ENCODE measurements at regions not wholly inside any gene's neighbourhood (a gene's known extent, or its start where the extent isn't known, plus 50 kb on each side); places are given as distances from the start of the nearest gene placed in this dataset.
"Not testable (repeated sequence)": the region's sequence is repeated elsewhere in the genome, so short reads cannot be mapped to it uniquely, and the experiment has no call there.

- Histone ChIP-seq H3F3A (ENCODE audit: insufficient read depth, low read length) (no peaks in the 10 kb centered on the region), H3K79me2 (ENCODE audit: low read length) (no peaks in the 10 kb centered on the region), H2AFZ (ENCODE audit: low read length) (no peak overlapping the region), H3K9me3 (replicated peaks; ENCODE audit: insufficient read depth, low read length) (no peaks in the 10 kb centered on the region), H4K20me1 (ENCODE audit: insufficient read depth, low read length) (no peaks in the 10 kb centered on the region), H3K9ac (ENCODE audit: low read length) (no peak overlapping the region), H3K27me3 (replicated peaks; ENCODE audit: insufficient read depth, low read length) (no peaks in the 10 kb centered on the region), H3K4me3 (ENCODE audit: low read length) (no peak overlapping the region), H3K4me2 (ENCODE audit: low read depth, low read length) (no peak overlapping the region), H3K36me3 (replicated peaks; ENCODE audit: insufficient read depth, low read length) (no peaks in the 10 kb centered on the region), H3K4me1 (ENCODE audit: low read length) (peaks cover 7% of the 10 kb centered on the region; the same call in 1 of the 2 replicates), H3K9me2 (replicated peaks; ENCODE audit: insufficient read depth, low read length) (no peaks in the 10 kb centered on the region), H3K27ac (ENCODE audit: low read length) (no peak overlapping the region)
- DNase-seq: no peak
- TF ChIP-seq EZH2phosphoT487 (IDR thresholded peaks at IDR 0.05; ENCODE audit: low read length) (no peak), EZH2 (optimal IDR thresholded peaks at IDR 0.05; ENCODE audit: low read depth, low read length) (no peak)
These were observed 182.8 kb downstream of the UTRN start for GRCh38 chr6:144467921-144468320.

GRCh38 chr6:144468709-144469108, 183.6 kb downstream of the UTRN start:
- no peaks in the 10 kb centered on the region for H3K79me2 ChIP-seq (ENCODE audit: low read length)
- TF ChIP-seq CTCF (IDR thresholded peaks at IDR 0.05; ENCODE audit: low read length): no peak
- TF ChIP-seq EZH2phosphoT487 (IDR thresholded peaks at IDR 0.05; ENCODE audit: low read length): no peak
- no peak for TF ChIP-seq EZH2 (optimal IDR thresholded peaks at IDR 0.05; ENCODE audit: low read depth, low read length)
- H4K20me1 ChIP-seq (ENCODE audit: insufficient read depth, low read length): no peaks in the 10 kb centered on the region
- no peaks in the 10 kb centered on the region for H3K27me3 ChIP-seq (replicated peaks; ENCODE audit: insufficient read depth, low read length)
- no peaks in the 10 kb centered on the region for H3K36me3 ChIP-seq (replicated peaks; ENCODE audit: insufficient read depth, low read length)
- no peak overlapping the region for H3K9ac ChIP-seq (ENCODE audit: low read length)
- H3K4me2 ChIP-seq (ENCODE audit: low read depth, low read length): no peak overlapping the region
- H3K4me3 ChIP-seq (ENCODE audit: low read length): no peak overlapping the region
- no peak for DNase-seq
- H3F3A ChIP-seq (ENCODE audit: insufficient read depth, low read length): no peaks in the 10 kb centered on the region
- H3K4me1 ChIP-seq (ENCODE audit: low read length): peaks cover 7% of the 10 kb centered on the region; the same call in 1 of the 2 replicates
- no peak overlapping the region for H2AFZ ChIP-seq (ENCODE audit: low read length)
- H3K27ac ChIP-seq (ENCODE audit: low read length): no peak overlapping the region
- H3K9me2 ChIP-seq (replicated peaks; ENCODE audit: insufficient read depth, low read length): no peaks in the 10 kb centered on the region
- no peaks in the 10 kb centered on the region for H3K9me3 ChIP-seq (replicated peaks; ENCODE audit: insufficient read depth, low read length)

DNA sequence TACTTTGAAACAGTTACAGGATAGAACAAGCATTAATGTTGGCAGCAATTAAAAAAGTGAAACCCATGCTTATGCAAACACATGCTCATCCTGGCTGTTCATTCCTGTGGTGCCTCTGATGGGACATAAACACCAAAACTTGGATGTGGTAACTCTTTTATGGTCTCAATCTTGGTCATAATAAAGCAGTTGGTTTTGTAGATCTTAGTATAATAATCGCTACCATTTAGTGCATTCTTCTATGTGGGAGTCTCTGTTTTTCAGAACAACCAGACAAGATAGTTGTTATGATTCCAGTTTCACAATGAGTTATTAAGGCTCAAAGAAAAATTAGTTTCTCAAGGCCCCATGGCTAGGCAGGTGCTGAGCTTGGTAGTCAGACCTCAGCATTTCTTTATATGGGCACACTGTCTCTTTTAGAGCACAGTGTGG, 184.0 kb downstream of the UTRN start:
- no peak overlapping the region for H3K4me3 ChIP-seq (ENCODE audit: low read length)
- H3K4me1 ChIP-seq (ENCODE audit: low read length): peaks cover 7% of the 10 kb centered on the region; the same call in 1 of the 2 replicates
- no peaks in the 10 kb centered on the region for H3K79me2 ChIP-seq (ENCODE audit: low read length)
- no peaks in the 10 kb centered on the region for H3K36me3 ChIP-seq (replicated peaks; ENCODE audit: insufficient read depth, low read length)
- H3K9me2 ChIP-seq (replicated peaks; ENCODE audit: insufficient read depth, low read length): no peaks in the 10 kb centered on the region
- peak; percentile 13 for DNase-seq
- no peaks in the 10 kb centered on the region for H3F3A ChIP-seq (ENCODE audit: insufficient read depth, low read length)
- no peaks in the 10 kb centered on the region for H4K20me1 ChIP-seq (ENCODE audit: insufficient read depth, low read length)
- H3K4me2 ChIP-seq (ENCODE audit: low read depth, low read length): no peak overlapping the region
- H3K27me3 ChIP-seq (replicated peaks; ENCODE audit: insufficient read depth, low read length): no peaks in the 10 kb centered on the region
- no peak for TF ChIP-seq CTCF (IDR thresholded peaks at IDR 0.05; ENCODE audit: low read length)
- no peak for TF ChIP-seq EZH2phosphoT487 (IDR thresholded peaks at IDR 0.05; ENCODE audit: low read length)
- no peak for TF ChIP-seq EZH2 (optimal IDR thresholded peaks at IDR 0.05; ENCODE audit: low read depth, low read length)
- no peak overlapping the region for H2AFZ ChIP-seq (ENCODE audit: low read length)
- no peak overlapping the region for H3K9ac ChIP-seq (ENCODE audit: low read length)
- H3K27ac ChIP-seq (ENCODE audit: low read length): no peak overlapping the region
- no peaks in the 10 kb centered on the region for H3K9me3 ChIP-seq (replicated peaks; ENCODE audit: insufficient read depth, low read length)

GRCh38 chr6:144470201-144470600, 185.1 kb downstream of the UTRN start:
- not testable (repeated sequence) for DNase-seq; H3K9me3 ChIP-seq (replicated peaks; ENCODE audit: insufficient read depth, low read length); H2AFZ ChIP-seq (ENCODE audit: low read length); H3K4me3 ChIP-seq (ENCODE audit: low read length); H3K27ac ChIP-seq (ENCODE audit: low read length); H3K4me2 ChIP-seq (ENCODE audit: low read depth, low read length); H3K9ac ChIP-seq (ENCODE audit: low read length); H3K9me2 ChIP-seq (replicated peaks; ENCODE audit: insufficient read depth, low read length); H3F3A ChIP-seq (ENCODE audit: insufficient read depth, low read length); H3K36me3 ChIP-seq (replicated peaks; ENCODE audit: insufficient read depth, low read length); H3K27me3 ChIP-seq (replicated peaks; ENCODE audit: insufficient read depth, low read length); H4K20me1 ChIP-seq (ENCODE audit: insufficient read depth, low read length); H3K79me2 ChIP-seq (ENCODE audit: low read length); H3K4me1 ChIP-seq (ENCODE audit: low read length)
